ENCODE measurements at regions not wholly inside any gene's neighbourhood (a gene's known extent, or its start where the extent isn't known, plus 50 kb on each side); places are given as distances from the start of the nearest gene placed in this dataset.

DNA sequence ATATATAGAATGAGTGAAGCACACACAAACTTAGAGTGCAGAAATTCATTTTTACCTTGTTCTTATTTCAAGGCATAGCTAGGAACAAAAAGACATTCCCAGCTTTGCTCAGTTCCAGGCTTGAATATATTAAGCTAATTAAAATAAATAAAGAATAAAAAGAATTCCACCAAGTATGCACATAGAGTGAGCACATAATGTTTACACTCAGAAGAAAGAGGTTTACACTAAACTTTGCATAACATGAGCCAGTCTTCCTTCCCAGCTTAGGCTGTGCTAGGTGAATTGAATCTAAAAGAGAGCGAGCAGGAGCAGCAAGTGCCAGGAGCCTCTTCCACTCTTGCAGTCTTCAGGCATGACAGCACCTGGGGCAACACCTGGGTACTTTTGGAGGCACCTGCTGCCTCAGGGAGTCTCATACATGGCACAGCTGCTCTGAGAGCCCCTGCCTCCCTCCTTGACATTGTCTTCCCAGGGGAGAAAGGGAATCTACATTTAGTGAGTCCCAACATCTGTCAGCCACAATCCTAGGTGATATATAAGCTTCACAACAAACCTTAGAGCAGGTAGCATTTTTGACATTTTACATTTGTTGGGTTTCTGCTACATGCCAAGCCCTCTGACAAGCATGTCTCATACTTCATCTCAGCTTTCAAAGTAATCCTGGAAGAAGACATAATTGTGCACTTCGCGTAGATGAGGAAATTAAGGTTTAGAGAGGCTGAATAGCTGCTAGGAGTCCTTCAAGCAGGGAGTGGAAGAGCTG is 732.7 kb upstream of the TENM4 start:
- no peaks in the 10 kb centered on the region for H3K79me1 ChIP-seq (ENCODE audit: low read depth, low read length)
- peak overlapping the region in 1 of 4 experiments; percentile 37; a peak in 1 of 7 replicates for H3K9ac ChIP-seq (replicated peaks in 1 of 4; ENCODE audit: extremely low read depth in 1 of 4, low read depth in 3 of 4, low read length in 3 of 4)
- H3K18ac ChIP-seq (ENCODE audit: extremely low read depth, low read length) = no peak overlapping the region
- no peak overlapping the region for H4K5ac ChIP-seq (ENCODE audit: insufficient read length, low read depth, low read length)
- H2BK20ac ChIP-seq (ENCODE audit: low read length) = no peak overlapping the region
- ChIA-PET POLR2A (ENCODE audit: partially characterized antibody) (no interaction called here), CTCF (ENCODE audit: partially characterized antibody) (interaction anchor here (1.4 to 1.9 kb wide), 2 partner anchors 11 to 17 kb away, joined by 3 to 6 read pairs; no protein-coding TSS in a partner anchor)
- no peaks in the 10 kb centered on the region for H3K36me3 ChIP-seq (ENCODE audit: control insufficient read depth in 2 of 4, insufficient read depth in 4 of 4, low read length in 3 of 4)
- peaks cover 0 to 4% (median 3%) of the 10 kb centered on the region in 4 experiments; a peak in 4 of 7 replicates for H3K4me1 ChIP-seq (replicated peaks in 1 of 4; ENCODE audit: control insufficient read depth in 3 of 4, insufficient read depth in 4 of 4, low read length in 3 of 4)
- FAIRE-seq (no peak), DNase-seq (ENCODE audit: low read depth in 1 of 2, low spot score in 2 of 2) (no peak)
- no peak overlapping the region for H3K27ac ChIP-seq (ENCODE audit: low read depth, low read length)
- H2BK15ac ChIP-seq (ENCODE audit: low read length) = no peak overlapping the region
- H3K56ac ChIP-seq (replicated peaks; ENCODE audit: insufficient read length, low read depth, low read length) = no peak overlapping the region
- H3K27me3 ChIP-seq (replicated peaks in 1 of 4; ENCODE audit: control insufficient read depth in 3 of 4, extremely low read depth in 1 of 4, insufficient read depth in 3 of 4, low read length in 3 of 4) = no peaks in the 10 kb centered on the region
- no peak for TF ChIP-seq CEBPB (IDR thresholded peaks at IDR 0.05; ENCODE audit: low read depth, low read length)
- no peak for TF ChIP-seq SIN3A (conservative IDR thresholded peaks at IDR 0.05 in 1 of 2, IDR thresholded peaks at IDR 0.05 in 1 of 2; ENCODE audit: low read depth in 1 of 2, low read length in 2 of 2)
- H2AFZ ChIP-seq (ENCODE audit: low read length) = no peak overlapping the region
- H3K4me3 ChIP-seq (ENCODE audit: extremely low read depth in 1 of 4, insufficient read depth in 2 of 4, low read depth in 3 of 4, low read length in 4 of 4) = no peak overlapping the region
- no peak overlapping the region for H4K91ac ChIP-seq (replicated peaks; ENCODE audit: insufficient read length, low read length)
- no peak overlapping the region for H2BK12ac ChIP-seq (ENCODE audit: low read depth, low read length)
- no peaks in the 10 kb centered on the region for H3K9me3 ChIP-seq (ENCODE audit: insufficient read depth in 2 of 2, low read depth in 1 of 2, low read length in 1 of 2)
- no peak overlapping the region for H3K4me2 ChIP-seq (ENCODE audit: insufficient read depth in 1 of 2, low read depth in 2 of 2, low read length in 2 of 2)
- H4K20me1 ChIP-seq (replicated peaks in 1 of 2; ENCODE audit: control insufficient read depth in 1 of 2, insufficient read depth in 2 of 2, low read length in 2 of 2) = no peaks in the 10 kb centered on the region
- 92% methylated on average over 3 of the region's 3 CpGs; no CpG with 5 or more reads in 1 of the 2 experiments for WGBS, 2 experiments (ENCODE audit: extremely low coverage in 1 of 2, insufficient coverage in 1 of 2, insufficient read length in 1 of 2, insufficient replicate concordance in 2 of 2, low coverage in 1 of 2, low lambda C conversion rate in 2 of 2, missing lambda C conversion rate in 1 of 2)
- H2AK5ac ChIP-seq (ENCODE audit: low read depth, low read length) = no peak overlapping the region
- H3K4ac ChIP-seq (replicated peaks; ENCODE audit: insufficient read length, low read depth, low read length) = no peak overlapping the region
- H3K79me2 ChIP-seq (ENCODE audit: control insufficient read depth in 1 of 2, insufficient read depth in 2 of 2, low read length in 2 of 2) = no peaks in the 10 kb centered on the region
- no peak overlapping the region for H2BK120ac ChIP-seq (replicated peaks; ENCODE audit: low read depth, low read length)
- H2BK5ac ChIP-seq (ENCODE audit: low read depth, low read length) = no peak overlapping the region
- no peak overlapping the region for H3K14ac ChIP-seq (ENCODE audit: insufficient read length)
- no peak overlapping the region for H3K23ac ChIP-seq (ENCODE audit: insufficient read length)
- no peak overlapping the region for H4K8ac ChIP-seq (ENCODE audit: extremely low read depth, insufficient read depth, low read length)
- no peaks in the 10 kb centered on the region for H3K23me2 ChIP-seq (ENCODE audit: low read depth, low read length)

Data from H1 (cell line).